Neural progenitor cell (in vitro differentiated cells): ENCODE measurements at regions not wholly inside any gene's neighbourhood (a gene's known extent, or its start where the extent isn't known, plus 50 kb on each side); places are given as distances from the start of the nearest gene placed in this dataset.

Experiments
- EZH2 ChIP-seq: fragments of 200-600 bp; sonication (generic); IDR thresholded peaks from 2 replicates; pipeline ENCODE4 v1.6.1; 2017; ENCODE audit warnings: antibody characterized with exemption, mild to moderate bottlenecking, moderate library complexity
- EZH2phosphoT487 ChIP-seq: fragments of 200-600 bp; sonication (generic); IDR thresholded peaks from 2 replicates; pipeline ENCODE4 v1.6.1; 2017; ENCODE audit warnings: antibody characterized with exemption
- TF ChIP-seq, protein P1 (sequence below): fragments of 200-600 bp; sonication (generic); IDR thresholded peaks from 2 replicates; pipeline ENCODE4 v1.5.1; 2017; ENCODE audit warnings: antibody characterized with exemption, mild to moderate bottlenecking

DNA sequence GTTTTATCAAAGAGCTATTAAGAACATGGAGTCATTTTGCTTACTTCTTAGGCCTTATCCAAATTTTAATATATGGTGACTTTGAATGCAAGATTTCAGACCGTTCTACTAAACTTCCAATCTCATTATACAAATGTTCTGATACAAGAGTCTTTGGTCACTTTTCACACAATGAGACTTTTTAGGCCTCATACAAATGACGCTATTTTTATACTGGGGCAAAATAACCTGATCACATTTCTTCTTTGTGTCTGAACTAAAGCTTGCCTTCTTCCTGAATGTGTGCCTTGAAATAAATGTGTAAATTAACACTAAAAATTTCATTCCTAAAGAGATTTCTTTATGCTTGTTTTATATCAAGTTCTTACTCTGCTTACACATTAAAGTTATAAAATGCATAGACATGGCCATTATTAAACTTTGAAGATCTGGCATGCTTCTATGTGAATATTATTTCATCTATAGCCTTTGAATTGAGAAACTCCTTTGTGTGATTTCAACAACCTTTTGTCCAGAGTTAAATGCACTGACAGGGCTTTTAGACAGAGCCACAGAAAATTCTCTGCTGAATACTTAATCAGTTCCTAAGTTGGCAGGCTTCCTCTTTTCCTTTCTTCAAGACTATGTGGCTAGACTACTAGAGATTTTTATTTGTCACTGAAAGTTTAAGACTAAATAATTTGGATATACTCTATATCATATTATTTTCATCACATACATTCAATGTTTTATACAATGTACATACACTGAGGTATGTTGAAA is 86.1 kb downstream of the EDNRB start:
- TF ChIP-seq, protein P1, sequence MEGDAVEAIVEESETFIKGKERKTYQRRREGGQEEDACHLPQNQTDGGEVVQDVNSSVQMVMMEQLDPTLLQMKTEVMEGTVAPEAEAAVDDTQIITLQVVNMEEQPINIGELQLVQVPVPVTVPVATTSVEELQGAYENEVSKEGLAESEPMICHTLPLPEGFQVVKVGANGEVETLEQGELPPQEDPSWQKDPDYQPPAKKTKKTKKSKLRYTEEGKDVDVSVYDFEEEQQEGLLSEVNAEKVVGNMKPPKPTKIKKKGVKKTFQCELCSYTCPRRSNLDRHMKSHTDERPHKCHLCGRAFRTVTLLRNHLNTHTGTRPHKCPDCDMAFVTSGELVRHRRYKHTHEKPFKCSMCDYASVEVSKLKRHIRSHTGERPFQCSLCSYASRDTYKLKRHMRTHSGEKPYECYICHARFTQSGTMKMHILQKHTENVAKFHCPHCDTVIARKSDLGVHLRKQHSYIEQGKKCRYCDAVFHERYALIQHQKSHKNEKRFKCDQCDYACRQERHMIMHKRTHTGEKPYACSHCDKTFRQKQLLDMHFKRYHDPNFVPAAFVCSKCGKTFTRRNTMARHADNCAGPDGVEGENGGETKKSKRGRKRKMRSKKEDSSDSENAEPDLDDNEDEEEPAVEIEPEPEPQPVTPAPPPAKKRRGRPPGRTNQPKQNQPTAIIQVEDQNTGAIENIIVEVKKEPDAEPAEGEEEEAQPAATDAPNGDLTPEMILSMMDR, result no peak
- TF ChIP-seq EZH2phosphoT487 (no peak), EZH2 (no peak)
